ENCODE measurements at regions not wholly inside any gene's neighbourhood (a gene's known extent, or its start where the extent isn't known, plus 50 kb on each side); places are given as distances from the start of the nearest gene placed in this dataset.

GRCh38 chr17:77493901-77494663, 353.3 kb downstream of the SEC14L1 start:
- DNase-seq, result no peak

GRCh38 chr17:77494664-77495435, 354.1 kb downstream of the SEC14L1 start:
- DNase-seq, result peak; percentile 32 to 64

- DNase-seq, result no peak
Measured at GRCh38 chr17:77495575-77495974, 354.8 kb downstream of the SEC14L1 start.

- no peak for DNase-seq
Measured at GRCh38 chr17:77496401-77496801, 355.6 kb downstream of the SEC14L1 start.

GRCh38 chr17:77496831-77497577, 356.2 kb downstream of the SEC14L1 start:
- DNase-seq, result no peak

GRCh38 chr17:77497578-77497934, 356.8 kb downstream of the SEC14L1 start:
- DNase-seq, result no peak

GRCh38 chr17:77498091-77498741, 357.4 kb downstream of the SEC14L1 start:
- DNase-seq, result no peak

GRCh38 chr17:77498791-77499698, 358.3 kb downstream of the SEC14L1 start:
- DNase-seq, result no peak

- DNase-seq, result no peak
Measured at GRCh38 chr17:77499699-77500435, 359.1 kb downstream of the SEC14L1 start.

GRCh38 chr17:77501101-77501566, 360.4 kb downstream of the SEC14L1 start:
- DNase-seq, result no peak

- no peak for DNase-seq
Measured at GRCh38 chr17:77501751-77502625, 361.2 kb downstream of the SEC14L1 start.

- DNase-seq, result no peak
Measured at GRCh38 chr17:77502626-77503292, 362.0 kb downstream of the SEC14L1 start.

- DNase-seq, result no peak
Measured at GRCh38 chr17:77503293-77503655, 362.5 kb downstream of the SEC14L1 start.

- no peak for DNase-seq
Measured at GRCh38 chr17:77503916-77504651, 363.3 kb downstream of the SEC14L1 start.

- DNase-seq, result no peak
Measured at GRCh38 chr17:77504652-77505155, 363.9 kb downstream of the SEC14L1 start.

- no peak for DNase-seq
Measured at GRCh38 chr17:77505181-77505639, 364.4 kb downstream of the SEC14L1 start.

GRCh38 chr17:77506371-77506991, 365.7 kb downstream of the SEC14L1 start:
- no peak for DNase-seq

All from SW 1271 (cell line).